Endodermal cell (in vitro differentiated cells): ENCODE measurements at regions not wholly inside any gene's neighbourhood (a gene's known extent, or its start where the extent isn't known, plus 50 kb on each side); places are given as distances from the start of the nearest gene placed in this dataset.

Experiments used
- DNase-seq: peaks from one replicate; pipeline ENCODE4 v3.0.0-alpha.2; 2017
- H3K27ac ChIP-seq: 2 replicates; pipeline ENCODE4 v1.5.1; 2013; ENCODE audit warnings: mild to moderate bottlenecking, low read depth, low read length, moderate library complexity
- H3K27me3 ChIP-seq: 2 replicates; pipeline ENCODE4 v1.6.1; 2013; ENCODE audit warnings: mild to moderate bottlenecking, low read length, moderate library complexity; ENCODE audit not compliant: insufficient read depth, control insufficient read depth, poor library complexity, severe bottlenecking
- H3K36me3 ChIP-seq: 2 replicates; pipeline ENCODE4 v1.7.0; 2013; ENCODE audit warnings: mild to moderate bottlenecking, low read length, moderate library complexity; ENCODE audit not compliant: control insufficient read depth, insufficient read depth
- H3K4me1 ChIP-seq: one replicate; pipeline ENCODE4 v1.7.0; 2013; ENCODE audit warnings: low read length; ENCODE audit not compliant: control insufficient read depth, insufficient read depth
- H3K4me3 ChIP-seq: 2 replicates; pipeline ENCODE4 v1.5.1; 2013; ENCODE audit warnings: mild to moderate bottlenecking, low read length, moderate library complexity
- H3K9ac ChIP-seq: 2 replicates; pipeline ENCODE4 v1.6.1; 2013; ENCODE audit warnings: mild to moderate bottlenecking, low read length, moderate library complexity; ENCODE audit not compliant: poor library complexity, severe bottlenecking; ENCODE audit errors: extremely low read depth
- H3K9me3 ChIP-seq: 2 replicates; pipeline ENCODE4 v1.6.1; 2013; ENCODE audit warnings: mild to moderate bottlenecking, low read length, moderate library complexity; ENCODE audit not compliant: control insufficient read depth
- H3K27ac Mint-ChIP-seq: 2 replicates; pipeline ENCODE4 v1.8.0; 2020; ENCODE audit warnings: mixed read lengths
- H3K27me3 Mint-ChIP-seq: 2 replicates; pipeline ENCODE4 v1.8.0; 2021; ENCODE audit warnings: mild to moderate bottlenecking, mixed read lengths; ENCODE audit not compliant: insufficient read depth
- H3K36me3 Mint-ChIP-seq: 2 replicates; pipeline ENCODE4 v1.8.0; 2020; ENCODE audit warnings: low read depth, mixed read lengths
- H3K4me1 Mint-ChIP-seq: 2 replicates; pipeline ENCODE4 v1.8.0; 2020; ENCODE audit warnings: mixed read lengths
- H3K4me3 Mint-ChIP-seq: 2 replicates; pipeline ENCODE4 v1.8.0; 2020; ENCODE audit warnings: mild to moderate bottlenecking, moderate library complexity, mixed read lengths
- H3K9me3 Mint-ChIP-seq: 2 replicates; pipeline ENCODE4 v1.8.0; 2020; ENCODE audit warnings: mild to moderate bottlenecking, mixed read lengths
- WGBS, 2 experiments: methylation state at CpG; one replicate each; pipeline versions ENCODE4 v1.1.5 to v1.1.7; 2013; ENCODE audit warnings: missing lambda C conversion rate in 2 of 2, mixed read lengths in 1 of 2; ENCODE audit not compliant: insufficient coverage in 1 of 2, insufficient read length in 1 of 2; 5-methylcytosine and 5-hydroxymethylcytosine counted together
- TF ChIP-seq, protein P1 (sequence below): fragments of 200-600 bp; sonication (generic); conservative IDR thresholded peaks from 2 replicates; pipeline ENCODE4 v1.5.0; 2021; ENCODE audit warnings: antibody characterized with exemption, mild to moderate bottlenecking

DNA sequence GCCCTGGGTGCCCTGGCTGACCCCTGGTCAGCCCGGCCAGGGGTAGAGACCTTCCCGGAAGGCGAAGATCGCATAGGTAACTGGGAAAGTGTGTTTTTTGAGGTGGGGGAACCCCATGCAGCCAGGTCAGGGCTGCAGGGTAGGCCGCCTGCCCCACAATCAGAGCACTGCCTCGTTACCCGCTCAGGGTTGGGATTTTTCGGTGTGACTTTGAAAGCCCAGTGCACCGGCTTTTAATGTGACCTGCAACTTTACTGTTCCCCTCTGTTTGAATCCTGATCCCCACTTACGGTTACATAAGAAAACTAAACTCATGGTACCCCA is 239.2 kb upstream of the PLET1 start:
- 90 to 91% methylated on average over 5 to 10 of the region's 10 CpGs for WGBS, 2 experiments
- Histone ChIP-seq H3K9ac (no peak overlapping the region), H3K36me3 (no peaks in the 10 kb centered on the region), H3K9me3 (no peaks in the 10 kb centered on the region), H3K4me1 (no peaks in the 10 kb centered on the region), H3K27ac (no peak overlapping the region), H3K27me3 (no peaks in the 10 kb centered on the region), H3K4me3 (no peak overlapping the region)
- TF ChIP-seq, protein P1, sequence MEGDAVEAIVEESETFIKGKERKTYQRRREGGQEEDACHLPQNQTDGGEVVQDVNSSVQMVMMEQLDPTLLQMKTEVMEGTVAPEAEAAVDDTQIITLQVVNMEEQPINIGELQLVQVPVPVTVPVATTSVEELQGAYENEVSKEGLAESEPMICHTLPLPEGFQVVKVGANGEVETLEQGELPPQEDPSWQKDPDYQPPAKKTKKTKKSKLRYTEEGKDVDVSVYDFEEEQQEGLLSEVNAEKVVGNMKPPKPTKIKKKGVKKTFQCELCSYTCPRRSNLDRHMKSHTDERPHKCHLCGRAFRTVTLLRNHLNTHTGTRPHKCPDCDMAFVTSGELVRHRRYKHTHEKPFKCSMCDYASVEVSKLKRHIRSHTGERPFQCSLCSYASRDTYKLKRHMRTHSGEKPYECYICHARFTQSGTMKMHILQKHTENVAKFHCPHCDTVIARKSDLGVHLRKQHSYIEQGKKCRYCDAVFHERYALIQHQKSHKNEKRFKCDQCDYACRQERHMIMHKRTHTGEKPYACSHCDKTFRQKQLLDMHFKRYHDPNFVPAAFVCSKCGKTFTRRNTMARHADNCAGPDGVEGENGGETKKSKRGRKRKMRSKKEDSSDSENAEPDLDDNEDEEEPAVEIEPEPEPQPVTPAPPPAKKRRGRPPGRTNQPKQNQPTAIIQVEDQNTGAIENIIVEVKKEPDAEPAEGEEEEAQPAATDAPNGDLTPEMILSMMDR = no peak
- H3K9me3 Mint-ChIP-seq = no peaks in the 10 kb centered on the region
- H3K4me1 Mint-ChIP-seq = peaks cover 2% of the 10 kb centered on the region
- no peaks in the 10 kb centered on the region for H3K36me3 Mint-ChIP-seq
- DNase-seq = no peak
- H3K27ac Mint-ChIP-seq = no peak overlapping the region
- peaks cover 8% of the 10 kb centered on the region for H3K27me3 Mint-ChIP-seq
- H3K4me3 Mint-ChIP-seq = no peak overlapping the region

DNA sequence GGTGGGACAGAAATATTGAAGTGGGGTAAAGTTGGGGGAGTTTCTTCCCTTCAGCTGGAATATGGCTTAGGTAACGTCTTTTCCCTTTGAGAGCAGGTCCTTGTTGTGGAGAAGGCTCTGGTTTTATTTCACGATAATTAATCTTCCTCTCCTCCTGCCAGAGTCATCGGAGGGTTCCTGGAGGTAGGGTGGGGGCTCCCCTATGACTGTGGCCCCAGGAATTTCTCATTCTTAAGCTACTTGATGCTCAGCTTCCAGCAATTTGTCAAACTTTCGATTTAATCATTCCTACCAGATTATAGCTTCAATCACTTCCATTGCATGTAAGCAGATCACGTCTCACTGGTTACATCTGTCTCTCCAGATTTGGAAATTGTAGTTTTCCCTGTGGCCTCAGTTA is 242.8 kb upstream of the PLET1 start:
- H3K36me3 Mint-ChIP-seq = no peaks in the 10 kb centered on the region
- Histone ChIP-seq H3K4me1 (no peaks in the 10 kb centered on the region), H3K27me3 (no peaks in the 10 kb centered on the region), H3K27ac (no peak overlapping the region), H3K36me3 (no peaks in the 10 kb centered on the region), H3K9ac (no peak overlapping the region), H3K4me3 (no peak overlapping the region), H3K9me3 (no peaks in the 10 kb centered on the region)
- no peak overlapping the region for H3K4me3 Mint-ChIP-seq
- H3K27ac Mint-ChIP-seq = no peak overlapping the region
- no peaks in the 10 kb centered on the region for H3K9me3 Mint-ChIP-seq
- TF ChIP-seq, protein P1 = no peak
- WGBS, 2 experiments = 94% methylated on average over 2 to 4 of the region's 5 CpGs
- peaks cover 4% of the 10 kb centered on the region for H3K27me3 Mint-ChIP-seq
- no peak for DNase-seq
- peaks cover 2% of the 10 kb centered on the region for H3K4me1 Mint-ChIP-seq

DNA sequence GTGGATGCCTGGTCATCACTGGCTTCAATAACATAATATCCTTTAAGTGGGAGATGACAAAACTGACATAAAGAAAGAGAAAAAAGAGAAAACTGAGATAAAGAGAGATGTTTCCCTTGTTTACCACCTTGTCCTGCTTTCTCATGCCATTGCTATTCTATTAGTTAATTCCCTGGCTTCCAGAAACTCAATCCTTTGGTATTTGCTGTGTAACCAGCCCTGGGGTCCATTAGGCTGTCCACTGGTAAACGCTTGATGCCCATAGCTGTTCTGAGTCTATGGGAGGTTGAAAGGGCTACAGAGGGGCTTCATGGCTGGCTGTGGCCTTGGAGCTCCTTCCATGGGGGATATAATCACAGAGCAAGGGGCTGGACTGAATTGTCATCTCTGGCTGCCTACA is 243.4 kb upstream of the PLET1 start:
- no peak for DNase-seq
- 95% methylated on average over 1 of the region's 1 CpG; no CpG with 5 or more reads in 1 of the 2 experiments for WGBS, 2 experiments
- TF ChIP-seq, protein P1 = no peak
- H3K27me3 Mint-ChIP-seq = peaks cover 3% of the 10 kb centered on the region
- H3K4me3 Mint-ChIP-seq = no peak overlapping the region
- peaks cover 2% of the 10 kb centered on the region for H3K4me1 Mint-ChIP-seq
- no peaks in the 10 kb centered on the region for H3K36me3 ChIP-seq
- no peak overlapping the region for H3K27ac ChIP-seq
- no peaks in the 10 kb centered on the region for H3K4me1 ChIP-seq
- no peak overlapping the region for H3K4me3 ChIP-seq
- H3K9me3 ChIP-seq = no peaks in the 10 kb centered on the region
- no peaks in the 10 kb centered on the region for H3K27me3 ChIP-seq
- no peaks in the 10 kb centered on the region for H3K9me3 Mint-ChIP-seq
- H3K27ac Mint-ChIP-seq = no peak overlapping the region
- H3K36me3 Mint-ChIP-seq = no peaks in the 10 kb centered on the region
- no peak overlapping the region for H3K9ac ChIP-seq
